GM19467 (cell line): ENCODE measurements at regions not wholly inside any gene's neighbourhood (a gene's known extent, or its start where the extent isn't known, plus 50 kb on each side); places are given as distances from the start of the nearest gene placed in this dataset.

Source experiments
- ATAC-seq: cut with Tn5 transposase; IDR thresholded peaks from one replicate; pipeline ENCODE4 v1.9.1; 2021; ENCODE audit warnings: mild to moderate bottlenecking, moderate library complexity; ENCODE audit not compliant: unreplicated experiment

DNA sequence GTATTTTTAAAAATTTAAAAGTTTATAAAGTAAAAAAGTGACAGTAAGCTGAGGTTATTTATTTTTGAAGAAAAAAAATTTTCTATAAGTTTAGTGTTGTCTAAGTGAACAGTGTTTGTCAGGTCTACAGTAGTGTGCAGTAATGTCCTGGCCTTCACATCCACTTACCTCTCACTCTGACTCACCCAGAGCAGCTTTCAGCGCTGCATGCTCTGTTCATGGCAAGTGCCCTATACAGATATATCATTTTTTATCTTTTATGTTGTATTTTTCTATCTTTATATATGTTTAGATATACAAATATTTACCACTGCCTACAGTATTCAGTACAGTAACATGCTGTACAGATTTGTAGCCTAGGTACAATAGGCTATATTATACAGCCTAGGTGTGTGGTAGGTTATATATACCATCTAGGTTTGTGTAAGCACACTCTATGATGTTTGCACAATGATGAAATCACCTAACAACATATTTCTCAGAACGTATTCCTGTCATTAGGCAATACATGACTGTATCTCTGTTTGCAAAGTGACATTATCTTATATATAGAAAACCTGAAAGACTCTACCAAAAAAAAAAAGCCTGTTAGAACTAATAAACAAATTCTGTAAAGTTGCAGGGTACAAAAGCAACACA, 75.9 kb upstream of the TMC3 start:
- ATAC-seq, result no peak

GRCh38 chr15:81443040-81443820, 69.2 kb upstream of the TMC3 start:
- no peak for ATAC-seq

DNA sequence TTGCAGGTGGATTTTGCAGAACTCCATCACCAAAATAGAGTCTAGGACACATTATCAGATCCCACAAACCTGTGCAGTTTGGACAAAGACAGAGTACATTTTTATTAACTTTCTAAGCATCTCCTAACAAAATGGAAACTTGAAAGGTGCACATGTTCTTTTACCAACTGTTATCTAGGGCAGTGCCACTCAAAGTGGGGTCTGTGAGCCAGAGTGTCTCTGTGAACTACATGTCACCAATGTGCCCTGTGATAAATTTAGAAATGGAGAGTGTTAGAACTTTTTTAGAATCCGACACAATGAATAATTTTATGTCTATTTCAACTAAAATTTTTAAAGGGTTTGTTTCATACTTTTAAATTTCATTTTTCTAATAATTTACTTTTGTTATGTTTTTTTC, 68.4 kb upstream of the TMC3 start:
- no peak for ATAC-seq

GRCh38 chr15:81434851-81435250, 60.8 kb upstream of the TMC3 start:
- ATAC-seq, result no peak

DNA sequence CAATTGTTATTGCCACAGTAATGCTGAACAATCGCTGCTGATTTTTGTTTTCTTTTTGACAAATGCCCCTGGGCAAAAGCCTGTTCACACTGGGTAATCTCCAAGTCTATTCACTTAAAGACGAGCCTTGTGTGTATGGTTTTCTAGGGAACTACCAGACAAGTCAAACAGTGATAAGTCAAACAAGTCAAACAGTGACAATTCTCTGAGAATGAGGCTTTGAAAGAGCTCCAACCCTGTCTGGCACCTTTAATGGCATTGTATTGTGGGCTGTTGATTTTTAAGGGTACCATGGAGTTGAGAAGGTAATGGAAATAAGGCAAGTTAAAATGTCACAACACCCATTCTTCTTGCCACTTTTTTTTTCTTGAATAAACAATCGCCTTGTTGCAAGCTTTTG, 59.4 kb upstream of the TMC3 start:
- ATAC-seq, result no peak

GRCh38 chr15:81432179-81432578, 58.2 kb upstream of the TMC3 start:
- ATAC-seq, result no peak

DNA sequence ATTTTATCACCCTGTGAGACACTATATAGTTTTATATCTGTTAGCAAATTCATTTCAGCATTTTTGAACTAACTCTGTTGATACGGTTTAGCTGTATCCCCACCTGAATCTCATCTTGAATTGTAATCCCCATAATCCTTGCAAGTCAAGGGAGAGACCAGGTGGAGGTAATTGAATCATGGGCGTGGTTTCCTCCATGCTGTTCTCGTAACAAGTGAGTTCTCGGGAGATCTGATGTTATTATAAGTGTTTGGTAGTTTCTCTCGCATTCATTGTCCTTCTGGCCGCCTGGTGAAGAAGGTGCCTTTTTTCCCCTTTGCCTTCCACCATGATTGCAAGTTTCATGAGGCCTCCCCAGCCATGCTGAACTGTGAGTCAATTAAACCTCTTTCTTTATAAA, 53.2 kb upstream of the TMC3 start:
- ATAC-seq, result no peak

DNA sequence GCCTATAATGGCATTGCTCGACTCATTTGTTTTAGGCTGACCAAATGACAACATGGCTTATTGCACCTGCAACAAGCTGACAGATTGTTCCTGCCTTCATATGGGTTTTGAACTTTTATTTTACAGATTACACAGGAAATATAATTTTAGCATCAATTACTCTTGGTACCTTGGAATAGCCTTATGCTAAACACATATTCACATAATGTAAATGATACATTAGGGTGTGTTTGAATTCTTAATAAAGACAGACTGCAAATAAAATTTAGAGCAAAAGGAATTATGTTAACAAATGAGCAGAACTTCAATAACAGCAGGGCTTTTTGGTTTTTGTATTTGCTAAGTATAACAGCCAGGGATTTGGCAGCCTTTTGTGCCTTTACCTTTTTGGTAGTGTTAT, 51.9 kb upstream of the TMC3 start:
- ATAC-seq, result no peak
